ENCODE measurements at regions not wholly inside any gene's neighbourhood (a gene's known extent, or its start where the extent isn't known, plus 50 kb on each side); places are given as distances from the start of the nearest gene placed in this dataset.
A peak's percentile ranks its signal among the peaks of the same experiment; 100 is the strongest.

DNA sequence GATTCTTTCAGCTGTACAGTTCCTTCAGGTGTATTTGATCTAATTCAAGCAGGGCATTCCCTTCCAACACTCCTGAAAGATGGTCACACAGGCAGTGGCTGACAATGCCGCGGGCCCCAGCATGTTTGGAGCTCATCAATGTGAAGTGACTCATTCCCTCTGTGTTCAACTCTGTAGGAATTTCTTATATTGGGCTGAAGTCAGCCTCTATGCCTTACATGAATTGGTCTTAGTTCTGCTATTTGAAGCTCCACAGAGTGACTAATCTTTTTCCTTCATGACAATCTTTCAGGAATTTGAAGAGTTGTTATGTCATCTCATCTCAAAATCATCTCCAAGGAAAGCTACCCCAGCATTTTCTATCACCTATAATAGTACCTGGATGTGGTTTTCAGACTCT lies 142.5 kb upstream of the C2CD4B start:
- no peak overlapping the region for H3K4me3 ChIP-seq (ENCODE audit: control insufficient read depth, low read depth, low read length)
- DNase-seq (ENCODE audit: low read depth) = peak; percentile 65
- TF ChIP-seq, protein P1, sequence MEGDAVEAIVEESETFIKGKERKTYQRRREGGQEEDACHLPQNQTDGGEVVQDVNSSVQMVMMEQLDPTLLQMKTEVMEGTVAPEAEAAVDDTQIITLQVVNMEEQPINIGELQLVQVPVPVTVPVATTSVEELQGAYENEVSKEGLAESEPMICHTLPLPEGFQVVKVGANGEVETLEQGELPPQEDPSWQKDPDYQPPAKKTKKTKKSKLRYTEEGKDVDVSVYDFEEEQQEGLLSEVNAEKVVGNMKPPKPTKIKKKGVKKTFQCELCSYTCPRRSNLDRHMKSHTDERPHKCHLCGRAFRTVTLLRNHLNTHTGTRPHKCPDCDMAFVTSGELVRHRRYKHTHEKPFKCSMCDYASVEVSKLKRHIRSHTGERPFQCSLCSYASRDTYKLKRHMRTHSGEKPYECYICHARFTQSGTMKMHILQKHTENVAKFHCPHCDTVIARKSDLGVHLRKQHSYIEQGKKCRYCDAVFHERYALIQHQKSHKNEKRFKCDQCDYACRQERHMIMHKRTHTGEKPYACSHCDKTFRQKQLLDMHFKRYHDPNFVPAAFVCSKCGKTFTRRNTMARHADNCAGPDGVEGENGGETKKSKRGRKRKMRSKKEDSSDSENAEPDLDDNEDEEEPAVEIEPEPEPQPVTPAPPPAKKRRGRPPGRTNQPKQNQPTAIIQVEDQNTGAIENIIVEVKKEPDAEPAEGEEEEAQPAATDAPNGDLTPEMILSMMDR (conservative IDR thresholded peaks at IDR 0.05; ENCODE audit: control insufficient read depth, insufficient read depth, low read depth, low read length) = no peak

DNA sequence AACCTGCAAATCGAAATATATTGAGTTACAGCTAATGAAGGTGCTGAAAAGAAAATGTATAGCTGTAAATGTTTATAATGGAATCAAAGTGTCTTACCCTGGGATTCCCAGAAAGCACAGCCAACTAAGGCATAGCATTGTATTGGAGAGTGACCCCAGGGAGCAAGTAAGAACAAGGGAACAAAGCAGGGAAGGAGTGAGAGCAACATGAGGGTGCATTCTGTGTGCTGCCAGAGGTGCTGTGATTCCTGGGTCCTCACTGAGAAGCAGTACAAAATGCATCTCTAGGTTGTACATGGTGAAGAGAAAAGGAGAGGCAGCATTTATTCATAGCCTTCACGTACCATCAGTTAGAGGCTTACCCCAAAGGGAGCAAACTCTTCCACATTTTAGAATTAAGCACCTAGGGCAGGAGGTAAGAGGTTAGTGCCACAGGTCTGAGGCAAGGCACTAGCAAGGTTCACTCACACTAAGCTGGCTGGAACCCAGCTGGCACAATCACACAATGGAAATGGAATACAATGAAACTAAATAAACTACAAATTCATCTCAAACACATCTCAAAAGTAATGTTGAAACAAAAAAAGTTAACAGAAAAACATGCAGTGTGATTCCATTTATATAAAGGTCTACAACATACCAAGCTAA lies 151.5 kb upstream of the C2CD4B start:
- TF ChIP-seq, protein P1 (conservative IDR thresholded peaks at IDR 0.05; ENCODE audit: control insufficient read depth, insufficient read depth, low read depth, low read length) = no peak
- no peak for DNase-seq (ENCODE audit: low read depth)

DNA sequence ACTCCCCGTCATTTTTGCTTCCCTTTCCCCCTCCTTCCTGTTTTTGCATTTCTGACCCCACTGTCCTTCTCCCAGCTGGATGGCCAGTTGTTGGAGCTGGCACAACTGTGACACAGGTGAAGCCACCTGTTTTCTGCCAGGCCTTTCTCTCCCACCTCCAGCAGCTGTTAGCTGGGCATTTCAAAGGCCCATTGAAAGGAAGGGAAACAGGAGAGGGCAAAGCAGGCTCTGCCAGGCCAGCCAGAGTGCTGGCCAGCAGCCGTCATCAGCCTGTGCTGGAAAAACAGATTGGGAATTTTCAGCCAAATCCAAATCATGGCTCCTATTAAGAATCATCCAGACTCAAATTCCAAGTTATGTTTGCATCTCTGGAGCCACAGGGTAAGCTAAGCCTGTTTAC lies 155.2 kb upstream of the C2CD4B start:
- no peak for DNase-seq (ENCODE audit: low read depth)
- TF ChIP-seq, protein P1 (conservative IDR thresholded peaks at IDR 0.05; ENCODE audit: control insufficient read depth, insufficient read depth, low read depth, low read length) = no peak
- no peak overlapping the region for H3K4me3 ChIP-seq (ENCODE audit: control insufficient read depth, low read depth, low read length)

More for the DNA sequence above, 151.5 kb upstream of the C2CD4B start:
- H3K4me3 ChIP-seq (ENCODE audit: control insufficient read depth, low read depth, low read length) = no peak overlapping the region

DNA sequence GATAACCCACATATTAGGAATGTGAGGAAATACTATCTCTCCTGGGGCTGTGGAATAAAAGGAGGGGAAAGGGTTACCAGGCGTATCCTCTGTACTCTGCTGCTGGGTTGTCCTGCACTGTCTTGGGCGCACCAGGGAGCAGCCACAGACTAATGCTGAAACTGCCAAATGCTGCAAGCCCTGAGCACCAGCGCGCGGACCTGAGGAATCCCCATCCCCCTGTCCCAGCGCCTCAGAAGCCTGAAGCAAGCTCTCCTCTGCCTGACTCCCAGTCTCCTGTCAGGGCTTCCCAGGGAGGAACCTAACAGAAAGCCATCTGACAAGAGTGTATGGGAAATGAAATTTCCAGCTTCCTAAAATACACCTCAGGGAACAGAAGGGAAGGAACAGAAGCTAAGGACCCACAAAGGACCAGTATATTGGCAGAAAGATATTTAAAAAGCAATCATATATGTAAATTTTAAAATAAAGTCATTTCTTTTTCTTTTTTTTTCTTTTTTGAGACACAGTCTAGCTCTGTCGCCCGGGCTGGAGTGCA lies 158.3 kb upstream of the C2CD4B start:
- H3K4me3 ChIP-seq (ENCODE audit: control insufficient read depth, low read depth, low read length) = no peak overlapping the region
- TF ChIP-seq, protein P1 (conservative IDR thresholded peaks at IDR 0.05; ENCODE audit: control insufficient read depth, insufficient read depth, low read depth, low read length) = no peak
- DNase-seq (ENCODE audit: low read depth) = no peak

DNA sequence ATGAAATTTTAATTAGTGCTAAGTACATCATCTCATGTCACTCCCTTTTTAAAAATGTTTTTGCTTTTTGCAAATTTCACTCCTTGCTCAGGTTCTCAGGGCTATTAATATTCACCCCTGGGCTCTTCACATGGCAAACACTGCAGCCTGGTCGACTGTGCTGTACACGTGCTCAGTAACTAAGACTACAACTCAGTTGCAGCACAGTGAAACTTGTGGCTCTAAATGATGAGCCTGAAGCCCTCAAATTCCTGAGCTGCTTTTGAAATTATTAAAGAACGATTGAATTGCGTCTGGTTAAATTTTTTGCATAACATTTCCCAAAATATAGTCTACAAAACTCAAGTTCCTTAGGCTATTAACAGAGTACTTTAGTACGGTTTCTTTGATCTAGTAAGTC lies 159.3 kb upstream of the C2CD4B start:
- H3K4me3 ChIP-seq (ENCODE audit: control insufficient read depth, low read depth, low read length) = no peak overlapping the region
- TF ChIP-seq, protein P1 (conservative IDR thresholded peaks at IDR 0.05; ENCODE audit: control insufficient read depth, insufficient read depth, low read depth, low read length) = no peak
- DNase-seq (ENCODE audit: low read depth) = no peak

DNA sequence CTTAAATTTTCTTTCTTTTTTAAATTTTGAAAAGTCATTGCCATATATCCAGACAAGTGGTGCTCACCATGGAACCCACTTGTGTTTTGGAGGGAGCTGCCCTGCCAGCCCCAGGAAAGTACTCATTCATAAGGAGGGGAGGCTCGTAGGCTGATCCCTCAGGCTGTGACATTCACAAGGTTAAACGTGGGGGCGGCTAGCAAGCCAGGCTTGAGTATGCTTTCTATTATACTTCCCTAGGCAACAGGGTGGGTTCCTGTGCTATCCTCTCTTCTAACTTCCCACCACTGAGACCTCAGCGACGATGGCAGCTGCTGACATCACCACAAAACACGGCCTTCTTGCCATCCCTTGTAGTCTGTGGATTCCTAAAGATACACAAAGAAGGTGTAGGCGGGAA lies 160.5 kb upstream of the C2CD4B start:
- TF ChIP-seq, protein P1 (conservative IDR thresholded peaks at IDR 0.05; ENCODE audit: control insufficient read depth, insufficient read depth, low read depth, low read length) = no peak
- H3K4me3 ChIP-seq (ENCODE audit: control insufficient read depth, low read depth, low read length) = no peak overlapping the region
- DNase-seq (ENCODE audit: low read depth) = no peak
